ENCODE measurements at regions not wholly inside any gene's neighbourhood (a gene's known extent, or its start where the extent isn't known, plus 50 kb on each side); places are given as distances from the start of the nearest gene placed in this dataset.

GRCh38 chr13:85935868-85936467, 136.7 kb upstream of the SLITRK6 start:
- TF ChIP-seq CTCF (IDR thresholded peaks at IDR 0.05) (no peak), ZFX (IDR thresholded peaks at IDR 0.05; ENCODE audit: borderline replicate concordance) (no peak)
